ENCODE measurements at regions not wholly inside any gene's neighbourhood (a gene's known extent, or its start where the extent isn't known, plus 50 kb on each side); places are given as distances from the start of the nearest gene placed in this dataset.

- DNase-seq, result no peak
Measured at GRCh38 chr4:184528051-184528450, 53.7 kb upstream of the IRF2 start.

GRCh38 chr4:184526228-184526627 lies 51.9 kb upstream of the IRF2 start:
- no peak for DNase-seq

All from NCI-H82 (cell line).